AG04450 (cell line): ENCODE measurements at regions not wholly inside any gene's neighbourhood (a gene's known extent, or its start where the extent isn't known, plus 50 kb on each side); places are given as distances from the start of the nearest gene placed in this dataset.

Experiments used
- CTCF ChIA-PET: fragments of 300-600, 350-600 bp; formaldehyde crosslinking; extraction: SDS; loops from one replicate; lab custom pipeline; 2022; ENCODE audit warnings: antibody characterized with exemption, inconsistent platforms; lab: Charles Lee
- POLR2A ChIA-PET: fragments of 350-600 bp; formaldehyde crosslinking; extraction: SDS; loops from one replicate; lab custom pipeline; 2021; ENCODE audit warnings: antibody characterized with exemption, inconsistent platforms; lab: Yijun Ruan, JAX
- DNase-seq: peaks from one replicate; pipeline ENCODE4 v3.0.0-alpha.2; 2011; ENCODE audit warnings: low read depth, low spot score
- H3K27ac ChIP-seq: one replicate; pipeline ENCODE4 v1.5.1; 2012; ENCODE audit warnings: low read depth, low read length, control low read depth
- H3K27me3 ChIP-seq: one replicate; pipeline ENCODE4 v1.6.0; 2012; ENCODE audit warnings: low read length; ENCODE audit not compliant: control insufficient read depth, insufficient read depth
- H3K4me3 ChIP-seq: 2 replicates; pipeline ENCODE4 v1.5.1; 2011; ENCODE audit warnings: mild to moderate bottlenecking, low read depth, low read length, control low read depth
- H3K9me3 ChIP-seq: 2 replicates; pipeline ENCODE4 v1.5.1; 2012; ENCODE audit warnings: low read length; ENCODE audit not compliant: control insufficient read depth, insufficient read depth
- TF ChIP-seq, protein P1 (sequence below): IDR thresholded peaks from 2 replicates; pipeline ENCODE4 v1.5.1; 2011; ENCODE audit warnings: low read depth, low read length, control low read depth, inconsistent platforms

DNA sequence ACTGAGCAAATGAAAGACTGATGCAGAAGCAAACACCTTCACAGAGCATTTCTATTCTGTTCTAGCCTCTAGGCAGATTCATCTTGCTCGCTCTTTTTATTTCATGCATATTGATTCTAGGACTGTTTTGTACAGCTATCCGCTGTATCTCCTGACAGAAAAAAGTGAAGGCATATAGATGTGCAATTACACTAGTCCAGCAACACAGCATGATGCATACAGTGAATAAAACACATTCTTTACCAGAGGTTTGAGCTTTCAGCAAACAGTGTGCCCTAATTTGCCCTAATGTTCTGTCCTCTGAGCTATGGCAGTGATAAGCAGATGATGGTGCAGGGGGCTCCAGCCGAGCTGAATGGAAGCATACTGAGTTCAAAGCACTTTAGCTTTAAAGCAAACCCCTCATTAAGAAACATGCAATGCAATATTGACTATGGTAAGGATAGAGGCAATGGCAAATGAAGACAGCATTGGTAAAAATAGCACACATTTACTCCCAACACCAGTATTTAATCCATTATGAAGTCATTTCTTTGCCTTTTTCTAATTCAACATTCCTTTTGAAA is 141.2 kb upstream of the RGPD4 start:
- ChIA-PET POLR2A (no interaction called here), CTCF (no interaction called here)
- no peak for DNase-seq
- Histone ChIP-seq H3K4me3 (no peak overlapping the region), H3K9me3 (no peaks in the 10 kb centered on the region), H3K27me3 (no peaks in the 10 kb centered on the region), H3K27ac (no peak overlapping the region)
- TF ChIP-seq, protein P1, sequence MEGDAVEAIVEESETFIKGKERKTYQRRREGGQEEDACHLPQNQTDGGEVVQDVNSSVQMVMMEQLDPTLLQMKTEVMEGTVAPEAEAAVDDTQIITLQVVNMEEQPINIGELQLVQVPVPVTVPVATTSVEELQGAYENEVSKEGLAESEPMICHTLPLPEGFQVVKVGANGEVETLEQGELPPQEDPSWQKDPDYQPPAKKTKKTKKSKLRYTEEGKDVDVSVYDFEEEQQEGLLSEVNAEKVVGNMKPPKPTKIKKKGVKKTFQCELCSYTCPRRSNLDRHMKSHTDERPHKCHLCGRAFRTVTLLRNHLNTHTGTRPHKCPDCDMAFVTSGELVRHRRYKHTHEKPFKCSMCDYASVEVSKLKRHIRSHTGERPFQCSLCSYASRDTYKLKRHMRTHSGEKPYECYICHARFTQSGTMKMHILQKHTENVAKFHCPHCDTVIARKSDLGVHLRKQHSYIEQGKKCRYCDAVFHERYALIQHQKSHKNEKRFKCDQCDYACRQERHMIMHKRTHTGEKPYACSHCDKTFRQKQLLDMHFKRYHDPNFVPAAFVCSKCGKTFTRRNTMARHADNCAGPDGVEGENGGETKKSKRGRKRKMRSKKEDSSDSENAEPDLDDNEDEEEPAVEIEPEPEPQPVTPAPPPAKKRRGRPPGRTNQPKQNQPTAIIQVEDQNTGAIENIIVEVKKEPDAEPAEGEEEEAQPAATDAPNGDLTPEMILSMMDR: no peak

DNA sequence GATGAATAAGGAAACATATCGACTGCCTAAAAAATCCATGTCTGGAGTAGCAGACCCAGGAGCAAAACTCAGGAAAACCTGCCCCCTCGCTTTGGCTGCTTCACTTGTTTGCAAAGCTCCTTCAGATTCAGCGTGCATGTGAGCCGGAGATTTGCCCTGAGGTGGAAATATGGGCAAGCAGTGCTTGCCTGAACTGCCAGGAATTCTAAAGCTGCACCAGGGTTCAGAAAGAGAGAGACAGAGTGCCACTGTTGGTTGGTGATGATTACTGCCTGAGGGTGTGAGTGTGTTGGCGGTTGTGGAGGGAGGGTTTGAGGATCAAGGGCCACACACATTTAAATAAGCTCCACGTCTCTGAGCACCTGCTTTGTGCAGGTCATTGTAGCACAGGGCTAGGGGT is 139.6 kb upstream of the RGPD4 start:
- peaks cover 5% of the 10 kb centered on the region for H3K27me3 ChIP-seq
- no peaks in the 10 kb centered on the region for H3K9me3 ChIP-seq
- no peak overlapping the region for H3K27ac ChIP-seq
- ChIA-PET CTCF (no interaction called here), POLR2A (no interaction called here)
- no peak overlapping the region for H3K4me3 ChIP-seq
- TF ChIP-seq, protein P1: no peak
- no peak for DNase-seq

DNA sequence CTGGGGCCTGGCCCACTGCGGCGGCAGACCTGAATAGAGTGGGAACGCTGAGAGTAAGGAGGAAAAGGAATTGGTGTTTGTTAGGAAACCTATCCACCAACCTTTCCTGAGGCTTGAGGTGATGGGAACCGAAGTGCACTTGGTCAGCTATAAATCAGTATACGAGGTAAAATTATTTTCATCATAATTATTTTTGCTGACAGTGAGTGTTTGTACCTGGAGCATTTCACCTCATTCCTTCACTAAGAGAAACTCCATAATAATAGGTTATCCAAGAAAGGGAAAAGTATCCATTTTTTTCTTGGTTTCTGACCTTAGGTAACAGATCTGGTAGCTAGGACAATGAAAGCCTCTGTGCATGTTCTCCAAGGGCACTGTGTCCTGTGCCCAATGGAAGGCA is 138.6 kb upstream of the RGPD4 start:
- CTCF ChIA-PET: no interaction called here
- no peak for DNase-seq
- POLR2A ChIA-PET: no interaction called here
- peaks cover 5% of the 10 kb centered on the region for H3K27me3 ChIP-seq
- H3K4me3 ChIP-seq: no peak overlapping the region
- H3K9me3 ChIP-seq: no peaks in the 10 kb centered on the region
- no peak overlapping the region for H3K27ac ChIP-seq
- TF ChIP-seq, protein P1: no peak

DNA sequence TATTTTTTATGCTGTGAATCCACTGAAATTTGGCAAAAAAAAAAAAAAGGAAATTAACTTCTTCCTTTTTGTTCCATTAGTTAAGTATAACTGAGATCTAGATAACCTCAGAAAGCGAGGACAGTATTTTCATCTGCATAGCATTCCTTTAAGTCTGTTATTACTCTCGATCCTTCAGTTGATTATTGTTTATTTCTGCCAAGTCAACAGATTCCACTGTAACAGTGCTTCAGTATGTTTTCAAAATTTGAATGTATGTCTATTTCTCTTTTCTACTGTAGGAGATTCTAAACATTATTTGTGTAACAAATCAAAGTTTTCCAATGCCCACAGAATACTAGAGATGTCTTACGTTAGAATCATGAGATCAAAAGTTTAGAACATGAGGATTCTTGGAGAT is 133.1 kb upstream of the RGPD4 start:
- Histone ChIP-seq H3K27ac (no peak overlapping the region), H3K4me3 (no peak overlapping the region), H3K9me3 (no peaks in the 10 kb centered on the region), H3K27me3 (peaks cover 5% of the 10 kb centered on the region)
- ChIA-PET POLR2A (no interaction called here), CTCF (no interaction called here)
- TF ChIP-seq, protein P1: no peak
- no peak for DNase-seq

DNA sequence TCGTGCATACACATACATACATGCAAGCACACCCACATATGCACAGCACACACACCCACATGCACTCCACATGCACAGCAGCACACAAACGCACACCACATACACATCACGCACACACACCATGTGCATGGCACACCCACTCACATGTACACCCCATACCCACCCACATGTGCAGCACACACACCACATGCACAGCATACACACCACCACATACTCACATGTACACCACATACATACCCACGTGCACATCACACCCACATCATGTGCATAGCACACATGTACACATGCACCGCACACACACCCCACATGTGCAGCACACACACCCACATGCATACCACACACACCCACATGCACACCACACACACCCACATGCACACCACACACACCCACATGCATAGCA is 132.0 kb upstream of the RGPD4 start:
- Histone ChIP-seq H3K27ac (no peak overlapping the region), H3K4me3 (no peak overlapping the region), H3K9me3 (no peaks in the 10 kb centered on the region), H3K27me3 (peaks cover 5% of the 10 kb centered on the region)
- no peak for DNase-seq
- CTCF ChIA-PET: no interaction called here
- POLR2A ChIA-PET: no interaction called here
- TF ChIP-seq, protein P1: no peak
